ENCODE measurements at regions not wholly inside any gene's neighbourhood (a gene's known extent, or its start where the extent isn't known, plus 50 kb on each side); places are given as distances from the start of the nearest gene placed in this dataset.
A peak's percentile ranks its signal among the peaks of the same experiment; 100 is the strongest.

DNA sequence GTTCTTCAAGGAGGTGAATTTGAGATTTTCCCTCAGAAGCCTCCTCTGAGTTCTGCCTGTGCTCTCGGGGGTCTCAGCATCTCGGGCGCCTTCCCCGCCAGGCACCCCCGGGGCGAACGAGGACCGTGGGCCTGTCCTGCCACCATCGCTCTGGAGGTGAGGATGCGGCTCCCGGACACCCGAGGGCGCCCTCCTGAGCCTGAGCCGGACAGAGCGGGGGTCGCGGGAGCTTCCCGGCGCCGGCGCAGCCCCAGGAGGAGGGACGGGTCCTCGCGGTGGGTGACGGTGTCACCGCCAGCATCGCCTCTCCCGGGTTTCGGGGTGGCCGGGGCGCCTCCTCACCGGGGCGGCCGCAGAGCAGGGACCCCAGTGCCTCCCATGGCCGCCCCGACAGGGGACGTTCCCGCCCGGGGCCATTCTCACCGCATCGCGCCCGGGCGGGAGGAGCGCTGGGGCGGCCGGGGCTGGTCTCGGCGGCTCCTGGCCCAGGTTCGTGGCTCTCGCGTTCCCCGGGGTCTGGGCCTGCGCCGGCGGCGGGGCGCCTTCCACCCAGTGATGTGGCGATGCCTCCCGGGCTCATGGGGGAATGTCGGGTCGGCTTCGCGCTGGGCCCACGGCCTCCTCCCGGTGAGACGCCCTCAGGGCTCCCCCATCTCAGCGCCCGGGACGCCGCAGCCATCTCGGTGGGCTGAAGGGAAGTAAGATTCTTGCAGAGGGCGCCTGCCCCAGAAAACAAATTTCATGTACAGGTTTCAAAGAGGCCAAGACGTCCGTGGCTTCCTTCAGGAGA, 210.5 kb downstream of the ERMARD start:
- Histone ChIP-seq H3K36me3 (replicated peaks in 1 of 2; ENCODE audit: control insufficient read depth in 1 of 2, insufficient read depth in 2 of 2, low read length in 2 of 2) (no peaks in the 10 kb centered on the region), H3K4me3 (replicated peaks in 1 of 3; ENCODE audit: low read depth in 2 of 3, low read length in 3 of 3) (peak overlapping the region; percentile 43 to 68 (median 43)), H3K27ac (ENCODE audit: low read depth in 1 of 2, low read length in 2 of 2) (no peak overlapping the region), H3K9ac (ENCODE audit: insufficient read depth, low read length, poor library complexity, severe bottlenecking) (peak overlapping the region; percentile 60), H4K20me1 (ENCODE audit: insufficient read depth, low read length) (no peaks in the 10 kb centered on the region), H2AFZ (ENCODE audit: insufficient read depth, low read depth, low read length, poor library complexity, severe bottlenecking) (peak overlapping the region; percentile 78), H3K27me3 (ENCODE audit: control insufficient read depth in 2 of 2, insufficient read depth in 2 of 2, low read length in 2 of 2) (peaks cover 0 to 15% of the 10 kb centered on the region in 2 donors), H3K9me3 (replicated peaks in 1 of 2; ENCODE audit: control insufficient read depth in 1 of 2, insufficient read depth in 1 of 2, low read length in 2 of 2) (no peaks in the 10 kb centered on the region), H3K79me2 (ENCODE audit: insufficient read depth, low read length) (no peaks in the 10 kb centered on the region), H3K4me1 (ENCODE audit: control insufficient read depth in 1 of 2, insufficient read depth in 2 of 2, low read length in 2 of 2) (peaks cover 32 to 35% of the 10 kb centered on the region in 2 donors), H3K4me2 (replicated peaks; ENCODE audit: extremely low read depth, low read length, poor library complexity, severe bottlenecking) (peak overlapping the region; percentile 74)
- peak in 2 of 3 donors; percentile 14 to 35 for DNase-seq
- intact Hi-C loops (cut with micrococcal nuclease): no loop called here
- Mint-ChIP-seq H3K4me3 (peak overlapping the region; percentile 72 to 88), H3K9me3 (peaks cover 0 to 10% (median 0%) of the 10 kb centered on the region in 7 donors), H3K27me3 (ENCODE audit: low read depth in 3 of 3) (peaks cover 11 to 23% (median 18%) of the 10 kb centered on the region in 3 donors), H3K36me3 (no peaks in the 10 kb centered on the region), H3K4me1 (peaks cover 35% of the 10 kb centered on the region), H3K27ac (peak overlapping the region in 1 of 7 donors; percentile 66)
- peak; percentile 66 for TF ChIP-seq CTCF (IDR thresholded peaks at IDR 0.05)
- 3% methylated on average over 70 of the region's 75 CpGs for WGBS (ENCODE audit: insufficient coverage)

DNA sequence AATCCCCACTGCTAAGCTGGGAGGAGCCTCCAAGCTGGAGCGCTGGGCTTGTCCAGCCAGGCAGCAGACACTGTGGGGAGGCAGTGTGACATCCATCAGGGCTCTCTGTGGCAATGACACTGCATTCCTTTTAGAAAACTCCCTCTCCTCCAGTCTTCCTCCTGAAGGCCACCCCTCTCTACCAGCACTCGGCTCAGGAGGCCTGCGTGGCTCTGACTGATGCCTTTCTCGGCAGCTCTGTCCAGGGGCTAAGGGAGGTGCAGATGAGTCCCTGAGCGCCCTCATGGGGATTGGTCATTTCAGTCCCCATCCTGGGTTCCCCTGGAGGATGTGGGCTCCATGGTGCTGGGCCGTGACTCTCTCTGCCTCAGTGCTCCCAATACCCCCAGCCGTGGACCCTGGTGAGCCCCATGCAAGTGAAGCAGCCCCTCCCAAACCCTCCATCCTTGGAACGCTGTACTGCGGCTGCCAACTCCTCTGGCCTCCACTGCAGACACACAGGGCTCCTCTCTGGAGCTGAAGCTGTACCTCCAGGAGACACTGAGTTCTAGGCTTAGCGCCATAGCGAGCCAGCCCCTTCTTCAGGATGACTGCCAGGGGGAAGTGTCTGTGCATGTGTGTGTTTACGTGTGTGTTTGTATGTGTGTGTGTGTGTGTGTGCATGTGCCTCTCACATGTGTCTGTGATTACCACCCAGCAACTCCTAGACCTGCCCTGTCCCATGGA, 209.6 kb downstream of the ERMARD start:
- 98% methylated on average over 6 of the region's 12 CpGs for WGBS (ENCODE audit: insufficient coverage)
- Histone ChIP-seq H3K79me2 (ENCODE audit: insufficient read depth, low read length) (no peaks in the 10 kb centered on the region), H3K4me2 (replicated peaks; ENCODE audit: extremely low read depth, low read length, poor library complexity, severe bottlenecking) (peak overlapping the region; percentile 74), H3K27me3 (ENCODE audit: control insufficient read depth in 2 of 2, insufficient read depth in 2 of 2, low read length in 2 of 2) (peaks cover 0 to 15% of the 10 kb centered on the region in 2 donors), H3K9ac (ENCODE audit: insufficient read depth, low read length, poor library complexity, severe bottlenecking) (no peak overlapping the region), H4K20me1 (ENCODE audit: insufficient read depth, low read length) (no peaks in the 10 kb centered on the region), H3K9me3 (replicated peaks in 1 of 2; ENCODE audit: control insufficient read depth in 1 of 2, insufficient read depth in 1 of 2, low read length in 2 of 2) (no peaks in the 10 kb centered on the region), H3K27ac (ENCODE audit: low read depth in 1 of 2, low read length in 2 of 2) (no peak overlapping the region), H2AFZ (ENCODE audit: insufficient read depth, low read depth, low read length, poor library complexity, severe bottlenecking) (no peak overlapping the region), H3K36me3 (replicated peaks in 1 of 2; ENCODE audit: control insufficient read depth in 1 of 2, insufficient read depth in 2 of 2, low read length in 2 of 2) (no peaks in the 10 kb centered on the region), H3K4me1 (ENCODE audit: control insufficient read depth in 1 of 2, insufficient read depth in 2 of 2, low read length in 2 of 2) (peaks cover 38 to 42% of the 10 kb centered on the region in 2 donors), H3K4me3 (replicated peaks in 1 of 3; ENCODE audit: low read depth in 2 of 3, low read length in 3 of 3) (no peak overlapping the region)
- TF ChIP-seq CTCF (IDR thresholded peaks at IDR 0.05): no peak
- Mint-ChIP-seq H3K4me3 (peak overlapping the region; percentile 72 to 88), H3K9me3 (peaks cover 0 to 10% (median 0%) of the 10 kb centered on the region in 7 donors), H3K27ac (peak overlapping the region in 2 of 7 donors; percentile 33 to 38), H3K4me1 (peaks cover 40% of the 10 kb centered on the region), H3K27me3 (ENCODE audit: low read depth in 3 of 3) (peaks cover 11 to 23% (median 18%) of the 10 kb centered on the region in 3 donors), H3K36me3 (no peaks in the 10 kb centered on the region)
- no peak for DNase-seq
- intact Hi-C loops (cut with micrococcal nuclease): no loop called here

Measured in CD14-positive monocyte (primary cell).